ENCODE measurements at regions not wholly inside any gene's neighbourhood (a gene's known extent, or its start where the extent isn't known, plus 50 kb on each side); places are given as distances from the start of the nearest gene placed in this dataset.

GRCh38 chrX:23118890-23119527 is 119.2 kb downstream of the DDX53 start:
- WGBS, 2 donors, result 87% methylated on average over 6 of the region's 6 CpGs
- intact Hi-C loops (cut with DNase I), result no loop called here
- DNase-seq, result no peak
- no peaks in the 10 kb centered on the region for H3K27me3 ChIP-seq
- H3K4me3 ChIP-seq (replicated peaks in 1 of 3), result no peak overlapping the region
- no peaks in the 10 kb centered on the region for H3K36me3 ChIP-seq
- TF ChIP-seq, protein P1, sequence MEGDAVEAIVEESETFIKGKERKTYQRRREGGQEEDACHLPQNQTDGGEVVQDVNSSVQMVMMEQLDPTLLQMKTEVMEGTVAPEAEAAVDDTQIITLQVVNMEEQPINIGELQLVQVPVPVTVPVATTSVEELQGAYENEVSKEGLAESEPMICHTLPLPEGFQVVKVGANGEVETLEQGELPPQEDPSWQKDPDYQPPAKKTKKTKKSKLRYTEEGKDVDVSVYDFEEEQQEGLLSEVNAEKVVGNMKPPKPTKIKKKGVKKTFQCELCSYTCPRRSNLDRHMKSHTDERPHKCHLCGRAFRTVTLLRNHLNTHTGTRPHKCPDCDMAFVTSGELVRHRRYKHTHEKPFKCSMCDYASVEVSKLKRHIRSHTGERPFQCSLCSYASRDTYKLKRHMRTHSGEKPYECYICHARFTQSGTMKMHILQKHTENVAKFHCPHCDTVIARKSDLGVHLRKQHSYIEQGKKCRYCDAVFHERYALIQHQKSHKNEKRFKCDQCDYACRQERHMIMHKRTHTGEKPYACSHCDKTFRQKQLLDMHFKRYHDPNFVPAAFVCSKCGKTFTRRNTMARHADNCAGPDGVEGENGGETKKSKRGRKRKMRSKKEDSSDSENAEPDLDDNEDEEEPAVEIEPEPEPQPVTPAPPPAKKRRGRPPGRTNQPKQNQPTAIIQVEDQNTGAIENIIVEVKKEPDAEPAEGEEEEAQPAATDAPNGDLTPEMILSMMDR (IDR thresholded peaks at IDR 0.05), result no peak
- TF ChIP-seq POLR2A (IDR thresholded peaks at IDR 0.05), result no peak
- no peaks in the 10 kb centered on the region for H3K9me3 ChIP-seq
- no peak overlapping the region for H3K27ac ChIP-seq
- H3K4me1 ChIP-seq, result no peaks in the 10 kb centered on the region

- H3K4me3 ChIP-seq (replicated peaks in 1 of 3), result no peak overlapping the region
- H3K4me1 ChIP-seq, result no peaks in the 10 kb centered on the region
- TF ChIP-seq, protein P1 (IDR thresholded peaks at IDR 0.05), result no peak
- no peak for TF ChIP-seq POLR2A (IDR thresholded peaks at IDR 0.05)
- no peaks in the 10 kb centered on the region for H3K36me3 ChIP-seq
- no peaks in the 10 kb centered on the region for H3K27me3 ChIP-seq
- no peak overlapping the region for H3K27ac ChIP-seq
- no peaks in the 10 kb centered on the region for H3K9me3 ChIP-seq
- intact Hi-C loops (cut with DNase I), result no loop called here
- WGBS, 2 donors, result 83 to 91% methylated on average over 4 of the region's 4 CpGs
- DNase-seq, result no peak
Measured at GRCh38 chrX:23127586-23127985, 127.8 kb downstream of the DDX53 start.

GRCh38 chrX:23133551-23133950 is 133.8 kb downstream of the DDX53 start:
- no peaks in the 10 kb centered on the region for H3K36me3 ChIP-seq
- no peak for TF ChIP-seq POLR2A (IDR thresholded peaks at IDR 0.05)
- TF ChIP-seq, protein P1 (IDR thresholded peaks at IDR 0.05), result no peak
- intact Hi-C loops (cut with DNase I), result no loop called here
- 82 to 86% methylated on average over 8 of the region's 8 CpGs for WGBS, 2 donors
- H3K9me3 ChIP-seq, result no peaks in the 10 kb centered on the region
- H3K4me1 ChIP-seq, result no peaks in the 10 kb centered on the region
- no peaks in the 10 kb centered on the region for H3K27me3 ChIP-seq
- no peak overlapping the region for H3K4me3 ChIP-seq (replicated peaks in 1 of 3)
- DNase-seq, result no peak
- H3K27ac ChIP-seq, result no peak overlapping the region

DNA sequence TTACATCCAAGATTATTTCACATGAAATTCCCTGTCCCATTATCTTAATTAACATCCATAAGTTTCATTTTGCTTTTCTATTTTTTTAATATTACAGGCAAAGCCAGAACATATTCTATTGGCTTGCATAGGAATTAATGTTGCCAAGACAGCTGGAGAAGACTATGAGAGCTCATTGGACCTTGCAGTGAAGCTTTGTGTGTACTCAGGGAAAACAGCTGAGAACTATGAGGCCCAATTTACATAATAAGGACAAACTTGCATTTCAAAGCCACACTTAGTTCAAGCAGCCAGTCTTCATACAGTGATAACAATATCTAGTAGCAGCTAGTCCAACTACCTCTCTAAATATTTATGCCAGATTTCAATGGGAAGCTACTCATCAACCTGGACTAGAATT is 134.4 kb downstream of the DDX53 start:
- intact Hi-C loops (cut with DNase I), result no loop called here
- no peaks in the 10 kb centered on the region for H3K36me3 ChIP-seq

DNA sequence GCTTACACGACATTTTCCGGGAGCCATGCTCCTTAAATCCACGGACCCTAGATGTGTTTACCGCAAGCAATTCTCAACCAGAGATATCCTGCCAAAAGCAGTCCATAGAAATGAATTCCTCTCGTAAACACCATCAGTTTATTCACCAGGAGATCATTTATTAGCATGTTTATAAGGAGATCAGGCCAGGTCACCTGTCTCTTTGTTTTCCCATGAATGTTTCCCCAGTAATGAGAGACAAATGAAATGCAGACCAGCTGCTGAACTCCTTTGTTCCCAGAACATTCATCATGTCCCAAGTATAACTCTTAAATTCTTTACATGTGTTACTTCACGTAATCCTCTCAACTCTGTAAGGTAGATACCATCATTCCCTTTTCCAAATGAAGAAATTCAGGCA is 137.1 kb downstream of the DDX53 start:
- intact Hi-C loops (cut with DNase I), result no loop called here
- 94% methylated on average over 6 of the region's 6 CpGs for WGBS, 2 donors
- no peak overlapping the region for H3K27ac ChIP-seq

More for the DNA sequence above, 134.4 kb downstream of the DDX53 start:
- no peak for DNase-seq
- no peak overlapping the region for H3K27ac ChIP-seq
- no peaks in the 10 kb centered on the region for H3K27me3 ChIP-seq
- H3K4me1 ChIP-seq, result no peaks in the 10 kb centered on the region
- H3K9me3 ChIP-seq, result no peaks in the 10 kb centered on the region
- H3K4me3 ChIP-seq (replicated peaks in 1 of 3), result no peak overlapping the region
- TF ChIP-seq POLR2A (IDR thresholded peaks at IDR 0.05), result no peak
- TF ChIP-seq, protein P1 (IDR thresholded peaks at IDR 0.05), result no peak

More for the DNA sequence above, 137.1 kb downstream of the DDX53 start:
- Histone ChIP-seq H3K4me1 (no peaks in the 10 kb centered on the region), H3K9me3 (no peaks in the 10 kb centered on the region), H3K36me3 (no peaks in the 10 kb centered on the region), H3K27me3 (no peaks in the 10 kb centered on the region), H3K4me3 (replicated peaks in 1 of 3) (no peak overlapping the region)
- TF ChIP-seq, protein P1 (IDR thresholded peaks at IDR 0.05), result no peak
- no peak for TF ChIP-seq POLR2A (IDR thresholded peaks at IDR 0.05)
- DNase-seq, result no peak

All from thyroid gland (tissue), 4 donors.